Fibroblast of lung (primary cell): ENCODE measurements at regions not wholly inside any gene's neighbourhood (a gene's known extent, or its start where the extent isn't known, plus 50 kb on each side); places are given as distances from the start of the nearest gene placed in this dataset.

Experiments
- DNase-seq, 2 donors: peaks; one replicate each; pipeline versions ENCODE4 v3.0.0 to v3.0.0-alpha.2; 2010; ENCODE audit warnings: low read depth in 2 of 2
- H2AFZ ChIP-seq: 2 replicates; pipeline ENCODE4 v1.5.1; 2012; ENCODE audit warnings: low read length, control low read depth, inconsistent platforms
- H3K27ac ChIP-seq: 2 replicates; pipeline ENCODE4 v1.5.1; 2011; ENCODE audit warnings: low read length, control low read depth; ENCODE audit not compliant: insufficient read depth
- H3K27me3 ChIP-seq: 2 replicates; pipeline ENCODE4 v1.5.1; 2011; ENCODE audit warnings: mild to moderate bottlenecking, low read length; ENCODE audit not compliant: control insufficient read depth, insufficient read depth
- H3K36me3 ChIP-seq: 2 replicates; pipeline ENCODE4 v1.5.1; 2011; ENCODE audit warnings: low read length; ENCODE audit not compliant: control insufficient read depth, insufficient read depth
- H3K4me1 ChIP-seq: 2 replicates; pipeline ENCODE4 v1.5.1; 2011; ENCODE audit warnings: low read length; ENCODE audit not compliant: control insufficient read depth, insufficient read depth; ENCODE audit errors: extremely low read depth
- H3K4me2 ChIP-seq: 2 replicates; pipeline ENCODE4 v1.5.1; 2011; ENCODE audit warnings: low read length, control low read depth; ENCODE audit not compliant: insufficient read depth; ENCODE audit errors: extremely low read depth
- H3K4me3 ChIP-seq, 4 experiments: fragments of 200-600 bp in 1 of 4; sonication (generic) in 1 of 4; replicated peaks in 1 of 4; 2 replicates each; pipeline ENCODE4 v1.5.1; 2011 to 2016; ENCODE audit warnings: low read length in 4 of 4, low read depth in 3 of 4, mild to moderate bottlenecking in 3 of 4, control low read depth in 2 of 4, inconsistent platforms in 1 of 4, mixed read lengths in 1 of 4; ENCODE audit not compliant: insufficient read depth in 1 of 4; ENCODE audit errors: control extremely low read depth in 1 of 4
- H3K79me2 ChIP-seq: 2 replicates; pipeline ENCODE4 v1.5.1; 2012; ENCODE audit warnings: mild to moderate bottlenecking, low read length, inconsistent platforms; ENCODE audit not compliant: control insufficient read depth, insufficient read depth
- H3K9ac ChIP-seq: 2 replicates; pipeline ENCODE4 v1.5.1; 2011; ENCODE audit warnings: mild to moderate bottlenecking, low read length, control low read depth; ENCODE audit not compliant: insufficient read depth
- H3K9me3 ChIP-seq: 2 replicates; pipeline ENCODE4 v1.5.1; 2012; ENCODE audit warnings: low read depth, low read length; ENCODE audit not compliant: control insufficient read depth, insufficient read depth
- H4K20me1 ChIP-seq: 2 replicates; pipeline ENCODE4 v1.5.1; 2011; ENCODE audit warnings: low read length; ENCODE audit not compliant: control insufficient read depth, insufficient read depth; ENCODE audit errors: extremely low read depth
- CTCF ChIP-seq, 2 donors: IDR thresholded peaks in 1 of 2; conservative IDR thresholded peaks in 1 of 2; 1 replicate in 1 of 2; 2 replicates in 1 of 2; pipeline ENCODE4 v1.5.1; 2011 to 2012; ENCODE audit warnings: low read length in 2 of 2, control low read depth in 1 of 2, inconsistent platforms in 1 of 2, low read depth in 1 of 2, mild to moderate bottlenecking in 1 of 2
- EZH2 ChIP-seq: IDR thresholded peaks from 2 replicates; pipeline ENCODE4 v1.5.1; 2012; ENCODE audit warnings: low read length, control low read depth, mild to moderate bottlenecking; ENCODE audit errors: missing control alignments

GRCh38 chr7:34488766-34489165 is 169.3 kb upstream of the NPSR1 start:
- H3K27ac ChIP-seq: no peak overlapping the region
- H3K9me3 ChIP-seq: no peaks in the 10 kb centered on the region
- DNase-seq: no peak
- no peak overlapping the region for H3K4me3 ChIP-seq
- no peak overlapping the region for H3K9ac ChIP-seq
- no peaks in the 10 kb centered on the region for H4K20me1 ChIP-seq
- no peak for TF ChIP-seq EZH2
- TF ChIP-seq CTCF (conservative IDR thresholded peaks at IDR 0.05 in 1 of 2, IDR thresholded peaks at IDR 0.05 in 1 of 2; ENCODE audit: low read depth in 1 of 2, low read length in 2 of 2): no peak
- no peaks in the 10 kb centered on the region for H3K79me2 ChIP-seq
- no peaks in the 10 kb centered on the region for H3K36me3 ChIP-seq
- no peaks in the 10 kb centered on the region for H3K4me1 ChIP-seq
- H3K4me2 ChIP-seq: no peak overlapping the region
- no peak overlapping the region for H2AFZ ChIP-seq
- no peaks in the 10 kb centered on the region for H3K27me3 ChIP-seq

GRCh38 chr7:34491899-34492298 is 166.1 kb upstream of the NPSR1 start:
- Histone ChIP-seq H2AFZ (no peak overlapping the region), H3K4me1 (no peaks in the 10 kb centered on the region), H4K20me1 (no peaks in the 10 kb centered on the region), H3K27ac (no peak overlapping the region), H3K27me3 (no peaks in the 10 kb centered on the region), H3K36me3 (no peaks in the 10 kb centered on the region), H3K9ac (no peak overlapping the region), H3K4me2 (no peak overlapping the region), H3K4me3 (no peak overlapping the region), H3K9me3 (no peaks in the 10 kb centered on the region), H3K79me2 (no peaks in the 10 kb centered on the region)
- no peak for TF ChIP-seq CTCF (conservative IDR thresholded peaks at IDR 0.05 in 1 of 2, IDR thresholded peaks at IDR 0.05 in 1 of 2; ENCODE audit: low read depth in 1 of 2, low read length in 2 of 2)
- TF ChIP-seq EZH2: no peak
- DNase-seq: no peak

- Histone ChIP-seq H3K27me3 (no peaks in the 10 kb centered on the region), H3K9me3 (no peaks in the 10 kb centered on the region), H3K4me1 (no peaks in the 10 kb centered on the region), H4K20me1 (no peaks in the 10 kb centered on the region), H3K79me2 (no peaks in the 10 kb centered on the region), H2AFZ (no peak overlapping the region), H3K9ac (no peak overlapping the region), H3K4me2 (no peak overlapping the region), H3K27ac (no peak overlapping the region), H3K4me3 (no peak overlapping the region), H3K36me3 (no peaks in the 10 kb centered on the region)
- TF ChIP-seq EZH2 (no peak), CTCF (conservative IDR thresholded peaks at IDR 0.05 in 1 of 2, IDR thresholded peaks at IDR 0.05 in 1 of 2; ENCODE audit: low read depth in 1 of 2, low read length in 2 of 2) (no peak)
- DNase-seq: no peak
These were observed 164.3 kb upstream of the NPSR1 start for GRCh38 chr7:34493752-34494151.
